ENCODE measurements at regions not wholly inside any gene's neighbourhood (a gene's known extent, or its start where the extent isn't known, plus 50 kb on each side); places are given as distances from the start of the nearest gene placed in this dataset.

DNA sequence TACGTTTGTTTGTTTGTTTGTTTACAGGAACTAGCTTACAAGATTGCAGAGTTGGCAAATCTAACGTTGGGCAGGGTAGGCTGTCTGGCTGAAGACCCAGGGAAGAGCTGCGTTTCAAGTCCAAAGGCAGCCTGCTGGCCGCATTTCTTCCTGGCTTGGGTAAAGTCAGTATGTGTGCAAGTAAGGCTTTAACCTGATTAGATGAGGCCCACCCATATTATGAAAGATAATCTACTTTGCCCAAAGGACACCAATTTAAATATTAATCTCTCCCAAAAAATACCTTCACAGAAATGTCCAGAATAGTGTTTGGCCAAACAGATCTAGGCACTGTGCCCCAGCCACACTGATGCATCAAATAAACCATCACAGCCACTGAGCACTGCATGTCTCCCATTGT, 228.9 kb upstream of the HABP2 start:
- ATAC-seq (no peak), DNase-seq (ENCODE audit: low read depth, low spot score) (no peak)
- intact Hi-C loops (cut with micrococcal nuclease), result no loop called here
- BruUV-seq (replicated peaks), result no TSS peak
- H3K9ac ChIP-seq (ENCODE audit: low read length), result no peak overlapping the region
- no peak overlapping the region for H2AFZ ChIP-seq (ENCODE audit: low read depth, low read length, poor library complexity, severe bottlenecking)
- H3K79me2 ChIP-seq (ENCODE audit: insufficient read depth, low read length), result no peaks in the 10 kb centered on the region
- peaks cover 19% of the 10 kb centered on the region; the same call in 1 of the 2 replicates for H3K27me3 ChIP-seq (ENCODE audit: insufficient read depth, low read length)
- no peak overlapping the region for H3K4me2 ChIP-seq (ENCODE audit: low read length)
- H3K27ac ChIP-seq (ENCODE audit: low read depth, low read length), result no peak overlapping the region
- TF ChIP-seq POLR2A (IDR thresholded peaks at IDR 0.05; ENCODE audit: borderline replicate concordance, extremely low read depth, insufficient read depth, insufficient read length) (no peak), EZH2 (IDR thresholded peaks at IDR 0.05) (no peak), YY1 (IDR thresholded peaks at IDR 0.05; ENCODE audit: extremely low read depth, insufficient replicate concordance, low read depth, low read length) (no peak), RAD21 (IDR thresholded peaks at IDR 0.05; ENCODE audit: low read depth) (no peak)
- TF ChIP-seq, protein P1, sequence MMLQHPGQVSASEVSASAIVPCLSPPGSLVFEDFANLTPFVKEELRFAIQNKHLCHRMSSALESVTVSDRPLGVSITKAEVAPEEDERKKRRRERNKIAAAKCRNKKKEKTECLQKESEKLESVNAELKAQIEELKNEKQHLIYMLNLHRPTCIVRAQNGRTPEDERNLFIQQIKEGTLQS (IDR thresholded peaks at IDR 0.05), result no peak
- TF ChIP-seq, protein P2, sequence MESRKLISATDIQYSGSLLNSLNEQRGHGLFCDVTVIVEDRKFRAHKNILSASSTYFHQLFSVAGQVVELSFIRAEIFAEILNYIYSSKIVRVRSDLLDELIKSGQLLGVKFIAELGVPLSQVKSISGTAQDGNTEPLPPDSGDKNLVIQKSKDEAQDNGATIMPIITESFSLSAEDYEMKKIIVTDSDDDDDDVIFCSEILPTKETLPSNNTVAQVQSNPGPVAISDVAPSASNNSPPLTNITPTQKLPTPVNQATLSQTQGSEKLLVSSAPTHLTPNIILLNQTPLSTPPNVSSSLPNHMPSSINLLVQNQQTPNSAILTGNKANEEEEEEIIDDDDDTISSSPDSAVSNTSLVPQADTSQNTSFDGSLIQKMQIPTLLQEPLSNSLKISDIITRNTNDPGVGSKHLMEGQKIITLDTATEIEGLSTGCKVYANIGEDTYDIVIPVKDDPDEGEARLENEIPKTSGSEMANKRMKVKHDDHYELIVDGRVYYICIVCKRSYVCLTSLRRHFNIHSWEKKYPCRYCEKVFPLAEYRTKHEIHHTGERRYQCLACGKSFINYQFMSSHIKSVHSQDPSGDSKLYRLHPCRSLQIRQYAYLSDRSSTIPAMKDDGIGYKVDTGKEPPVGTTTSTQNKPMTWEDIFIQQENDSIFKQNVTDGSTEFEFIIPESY (IDR thresholded peaks at IDR 0.05; ENCODE audit: extremely low read depth, insufficient replicate concordance, low read length), result no peak
- H3K36me3 ChIP-seq (ENCODE audit: control insufficient read depth in 1 of 2, insufficient read depth in 2 of 2, low read length in 2 of 2), result no peaks in the 10 kb centered on the region
- POLR2A ChIA-PET, result no interaction called here
- RAD21 ChIA-PET (ENCODE audit: low non-redundant PET in 1 of 2, low total read pairs in 2 of 2, uncharacterized antibody in 2 of 2, unreplicated experiment in 2 of 2), result no interaction called here
- H4K20me1 ChIP-seq (ENCODE audit: insufficient read depth), result no peaks in the 10 kb centered on the region
- H3K9me2 ChIP-seq (ENCODE audit: insufficient read depth), result no peaks in the 10 kb centered on the region
- H3K4me3 ChIP-seq (replicated peaks in 1 of 2; ENCODE audit: low read depth in 1 of 2, low read length in 2 of 2), result no peak overlapping the region
- H3K9me3 ChIP-seq (ENCODE audit: control insufficient read depth in 1 of 2, insufficient read depth in 1 of 2, low read depth in 1 of 2, low read length in 2 of 2), result no peaks in the 10 kb centered on the region
- CTCF ChIA-PET, result no interaction called here
- peaks cover 18 to 29% of the 10 kb centered on the region in 2 experiments for H3K4me1 ChIP-seq (ENCODE audit: control insufficient read depth in 1 of 2, insufficient read depth in 2 of 2, low read length in 2 of 2)
